SK-N-DZ (cell line): ENCODE measurements at regions not wholly inside any gene's neighbourhood (a gene's known extent, or its start where the extent isn't known, plus 50 kb on each side); places are given as distances from the start of the nearest gene placed in this dataset.

Experiments used
- DNase-seq: peaks from one replicate; pipeline ENCODE4 v3.0.0-alpha.2; 2015; ENCODE audit warnings: low spot score

GRCh38 chr20:40393197-40394079 lies 295.6 kb downstream of the MAFB start:
- DNase-seq: no peak

DNA sequence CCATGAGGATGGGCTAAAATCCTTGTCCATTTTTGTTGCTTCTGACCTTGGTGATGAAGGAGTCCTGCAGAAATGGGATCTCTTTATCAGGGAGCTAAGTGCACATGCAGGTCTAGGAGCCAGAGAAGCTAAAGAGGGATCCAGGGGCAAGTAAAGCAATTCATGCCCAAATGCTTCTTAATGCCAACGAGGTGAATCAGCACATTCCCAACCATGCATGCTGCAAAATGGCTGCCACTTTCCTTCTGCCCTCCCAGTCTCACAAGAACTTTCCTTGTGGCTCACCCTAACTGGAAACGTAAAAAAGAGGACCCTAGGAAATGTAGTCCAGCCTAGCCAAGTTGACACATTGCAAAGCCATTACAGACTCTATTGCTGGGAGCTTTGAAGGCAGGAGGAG lies 298.4 kb downstream of the MAFB start:
- DNase-seq: no peak

GRCh38 chr20:40370800-40371199 lies 318.2 kb downstream of the MAFB start:
- peak; percentile 38 for DNase-seq

GRCh38 chr20:40368876-40369275 lies 320.2 kb downstream of the MAFB start:
- no peak for DNase-seq

DNA sequence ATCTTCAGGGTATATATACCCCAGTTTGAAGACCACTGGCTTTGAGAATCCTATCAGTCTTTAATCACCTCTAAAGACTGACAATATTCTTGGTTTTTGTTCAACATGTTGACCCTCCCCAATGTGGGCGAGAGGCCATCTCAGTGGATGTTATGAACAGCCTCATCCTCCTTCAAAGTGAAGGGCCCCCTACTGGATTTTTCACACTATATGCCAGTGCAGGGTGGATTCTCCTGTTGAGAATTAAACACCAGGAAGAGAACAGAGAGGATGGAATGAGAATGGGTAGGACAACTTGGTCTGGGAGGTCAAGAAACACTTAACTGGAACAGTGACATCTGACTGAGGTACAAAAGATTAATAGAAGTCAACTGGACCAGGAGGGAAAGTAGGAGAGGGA lies 327.1 kb downstream of the MAFB start:
- no peak for DNase-seq

- peak; percentile 65 for DNase-seq
Observed at GRCh38 chr20:40359131-40359912, 329.7 kb downstream of the MAFB start.

DNA sequence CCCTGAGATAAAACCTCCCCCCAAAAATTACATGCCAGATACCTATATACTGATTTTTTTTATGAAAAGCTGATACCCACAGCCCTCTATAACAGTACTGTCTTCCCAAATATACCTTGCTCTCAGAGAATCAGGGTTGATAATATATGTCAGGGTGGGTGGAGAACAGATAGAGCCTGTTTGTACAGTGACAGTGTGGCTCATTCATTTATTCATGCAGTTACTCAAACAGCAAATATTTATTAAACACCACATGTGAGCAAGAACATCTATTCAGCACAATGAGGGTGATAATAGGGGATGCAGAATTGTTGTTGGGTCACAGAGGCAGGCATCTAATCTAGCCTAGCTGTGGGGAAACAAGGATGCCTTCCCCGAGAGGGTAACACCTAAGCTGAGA lies 334.2 kb downstream of the MAFB start:
- no peak for DNase-seq

DNA sequence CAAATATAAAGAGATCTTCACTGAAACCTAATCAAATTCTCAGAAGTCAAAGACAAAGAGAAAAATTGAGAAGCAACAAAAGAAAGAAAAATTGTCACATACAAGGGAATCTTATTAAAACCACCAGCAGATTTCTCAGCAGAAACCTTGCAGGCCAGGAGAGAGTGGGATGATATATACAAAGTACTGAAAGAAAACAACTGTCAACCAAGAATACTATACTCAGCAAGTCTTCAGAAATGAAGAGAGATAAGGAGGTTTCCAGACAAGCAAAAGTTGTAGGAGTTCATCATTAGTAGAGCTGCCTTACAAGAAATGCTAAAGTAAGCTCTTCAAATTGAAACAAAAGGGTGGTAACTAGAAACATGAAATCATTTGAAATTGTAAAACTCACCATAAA lies 345.6 kb downstream of the MAFB start:
- DNase-seq: no peak

- no peak for DNase-seq
Observed at GRCh38 chr20:40341561-40341960, 347.5 kb downstream of the MAFB start.

- DNase-seq: no peak
Observed at GRCh38 chr20:40339661-40340449, 349.2 kb downstream of the MAFB start.

DNA sequence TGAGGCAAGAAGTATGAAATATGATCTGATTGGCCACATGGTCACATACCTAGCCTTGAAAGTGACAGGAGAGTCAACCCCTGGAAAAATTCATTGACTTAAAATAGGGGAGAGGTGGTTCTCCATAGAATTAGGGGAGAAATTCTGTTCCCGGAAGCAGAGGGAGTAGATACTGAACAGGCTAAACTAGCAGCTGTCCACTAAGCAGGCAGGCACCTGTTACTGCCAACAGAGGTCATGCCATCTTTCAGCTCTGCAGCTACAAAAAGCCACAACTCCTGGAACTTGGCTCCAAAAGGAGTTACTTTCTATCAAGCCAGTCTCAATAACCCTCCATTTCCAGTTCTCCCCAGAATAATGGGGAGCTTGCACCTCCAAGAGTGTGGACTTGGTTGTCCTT lies 352.5 kb downstream of the MAFB start:
- no peak for DNase-seq

GRCh38 chr20:40335901-40336351 lies 353.1 kb downstream of the MAFB start:
- DNase-seq: peak; percentile 57

GRCh38 chr20:40335437-40335836 lies 353.6 kb downstream of the MAFB start:
- no peak for DNase-seq

- no peak for DNase-seq
Observed at GRCh38 chr20:40333591-40333990, 355.4 kb downstream of the MAFB start.

GRCh38 chr20:40331807-40332560 lies 357.1 kb downstream of the MAFB start:
- no peak for DNase-seq

GRCh38 chr20:40331249-40331648 lies 357.8 kb downstream of the MAFB start:
- DNase-seq: no peak

GRCh38 chr20:40329321-40329720 lies 359.7 kb downstream of the MAFB start:
- no peak for DNase-seq

GRCh38 chr20:40326784-40327183 lies 362.3 kb downstream of the MAFB start:
- DNase-seq: no peak

DNA sequence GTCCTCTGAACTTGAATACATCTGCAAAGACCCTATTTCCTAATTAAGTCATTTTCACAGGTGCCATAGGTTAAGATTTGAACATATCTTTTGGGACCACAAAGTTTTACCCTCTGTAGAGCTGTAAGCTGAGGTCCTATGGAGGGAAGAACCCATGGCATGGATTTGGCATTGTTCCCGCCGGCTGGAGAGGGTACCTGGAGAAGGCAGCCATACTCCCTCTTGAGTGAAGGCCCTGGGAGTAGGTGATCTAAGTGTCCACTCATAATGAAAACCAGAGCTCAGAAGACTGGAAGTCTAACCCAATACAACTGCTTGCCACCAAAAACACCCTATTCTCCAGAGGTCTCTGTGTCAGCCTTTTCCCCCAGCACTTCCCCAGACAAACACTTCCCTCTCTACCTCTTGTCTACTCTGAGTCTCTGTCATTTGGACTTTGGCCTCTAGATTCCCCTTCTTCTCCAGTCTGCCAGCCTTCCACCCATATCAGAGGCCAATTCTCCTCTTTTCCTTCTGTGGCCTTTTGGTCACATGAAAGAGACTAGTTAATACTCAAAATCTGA lies 363.9 kb downstream of the MAFB start:
- no peak for DNase-seq

GRCh38 chr20:40323361-40323794 lies 365.7 kb downstream of the MAFB start:
- DNase-seq: no peak

- DNase-seq: no peak
Observed at GRCh38 chr20:40322941-40323340, 366.1 kb downstream of the MAFB start.
